Naive thymus-derived CD4-positive, alpha-beta T cell (primary cell): ENCODE measurements at regions not wholly inside any gene's neighbourhood (a gene's known extent, or its start where the extent isn't known, plus 50 kb on each side); places are given as distances from the start of the nearest gene placed in this dataset.

ENCODE experiments used
- ATAC-seq: fragments of 150-1000 bp; cut with Tn5 transposase; 2 replicates; pipeline ENCODE4 v1.10.0; 2021; ENCODE audit warnings: mild to moderate bottlenecking, moderate library complexity
- CTCF ChIA-PET: fragments of 350-600 bp; sonication (Branson Sonifier 250); formaldehyde crosslinking; loops from one replicate; lab custom pipeline; 2021; ENCODE audit warnings: antibody characterized with exemption; lab: Charles Lee
- POLR2A ChIA-PET: fragments of 350-600 bp; sonication (Branson Sonifier 250); formaldehyde crosslinking; loops from one replicate; lab custom pipeline; 2021; ENCODE audit warnings: antibody characterized with exemption, inconsistent platforms; lab: Charles Lee
- DNase-seq, 9 donors: peaks; one replicate each; pipeline versions ENCODE4 v3.0.0 to v3.0.0-alpha.2; 2020 to 2022; ENCODE audit warnings: mixed read lengths in 1 of 9
- H3K27ac ChIP-seq: one replicate; pipeline ENCODE4 v1.7.0; 2013; ENCODE audit warnings: mild to moderate bottlenecking, low read depth, low read length, moderate library complexity
- H3K27me3 ChIP-seq, 2 donors: one replicate each; pipeline ENCODE4 v1.7.0; 2013; ENCODE audit warnings: low read length in 2 of 2, mild to moderate bottlenecking in 2 of 2, moderate library complexity in 2 of 2; ENCODE audit not compliant: control insufficient read depth in 2 of 2, insufficient read depth in 2 of 2
- H3K36me3 ChIP-seq, 3 experiments: 1 replicate in 2 of 3; 2 replicates in 1 of 3; pipeline ENCODE4 v1.7.0; 2013; ENCODE audit warnings: low read length in 3 of 3, mild to moderate bottlenecking in 3 of 3, moderate library complexity in 1 of 3; ENCODE audit not compliant: insufficient read depth in 3 of 3, control insufficient read depth in 2 of 3
- H3K4me1 ChIP-seq, 2 donors: one replicate each; pipeline ENCODE4 v1.7.0; 2013; ENCODE audit warnings: low read length in 2 of 2, mild to moderate bottlenecking in 2 of 2, moderate library complexity in 1 of 2; ENCODE audit not compliant: control insufficient read depth in 2 of 2, insufficient read depth in 2 of 2
- H3K4me3 ChIP-seq: 2 replicates; pipeline ENCODE4 v1.7.0; 2013; ENCODE audit warnings: mild to moderate bottlenecking, low read length
- H3K9me3 ChIP-seq, 3 experiments: 1 replicate in 2 of 3; 2 replicates in 1 of 3; pipeline ENCODE4 v1.7.0; 2013; ENCODE audit warnings: low read length in 3 of 3; ENCODE audit not compliant: control insufficient read depth in 2 of 3
- H3K27ac Mint-ChIP-seq, 9 donors: one replicate each; pipeline ENCODE4 v1.8.0; 2020 to 2022; ENCODE audit warnings: mixed read lengths in 9 of 9, mild to moderate bottlenecking in 8 of 9, moderate library complexity in 5 of 9, inconsistent platforms in 2 of 9
- H3K27me3 Mint-ChIP-seq, 5 donors: one replicate each; pipeline ENCODE4 v1.8.0; 2021 to 2022; ENCODE audit warnings: mixed read lengths in 5 of 5, mild to moderate bottlenecking in 1 of 5
- H3K36me3 Mint-ChIP-seq, 5 donors: one replicate each; pipeline ENCODE4 v1.8.0; 2020 to 2022; ENCODE audit warnings: mixed read lengths in 5 of 5, mild to moderate bottlenecking in 3 of 5, inconsistent platforms in 1 of 5
- H3K4me1 Mint-ChIP-seq, 7 donors: one replicate each; pipeline ENCODE4 v1.8.0; 2020 to 2022; ENCODE audit warnings: mixed read lengths in 7 of 7, mild to moderate bottlenecking in 3 of 7, inconsistent platforms in 1 of 7
- H3K4me3 Mint-ChIP-seq, 10 donors: one replicate each; pipeline ENCODE4 v1.8.0; 2020 to 2022; ENCODE audit warnings: mild to moderate bottlenecking in 10 of 10, mixed read lengths in 10 of 10, moderate library complexity in 6 of 10, inconsistent platforms in 2 of 10
- H3K9me3 Mint-ChIP-seq, 11 donors: one replicate each; pipeline ENCODE4 v1.8.0; 2020 to 2022; ENCODE audit warnings: mixed read lengths in 11 of 11, mild to moderate bottlenecking in 4 of 11, inconsistent platforms in 1 of 11, moderate library complexity in 1 of 11
- intact Hi-C, 2 donors: fragments of 100-400 bp; cut with micrococcal nuclease; formaldehyde crosslinking; loops; one replicate each; pipeline ENCODE4 v1.15.1; 2023

DNA sequence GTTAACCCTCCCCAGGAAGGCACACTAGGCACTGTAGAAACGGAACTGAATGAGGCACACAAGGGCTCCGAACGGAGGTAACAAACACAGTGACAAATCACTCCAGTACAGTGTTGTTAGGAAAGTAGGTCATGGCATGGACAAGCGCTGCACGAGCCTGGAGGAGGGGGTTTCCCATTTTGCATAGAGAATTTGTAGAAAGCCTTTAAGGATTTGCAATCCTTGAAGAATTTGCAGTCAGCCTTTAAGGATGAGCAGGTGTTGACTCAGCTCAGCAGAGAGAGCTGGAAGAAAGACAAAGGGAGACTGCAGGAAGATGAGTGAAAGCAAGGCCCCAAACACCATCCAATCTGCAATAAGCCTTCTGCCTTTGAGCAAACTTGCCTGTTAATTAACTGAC is 51.1 kb upstream of the PPP1R3C start:
- no peak overlapping the region for H3K4me3 Mint-ChIP-seq
- ATAC-seq (no peak), DNase-seq (no peak)
- H3K27me3 Mint-ChIP-seq = peaks cover 0 to 5% (median 4%) of the 10 kb centered on the region in 5 donors
- ChIA-PET POLR2A (no interaction called here), CTCF (no interaction called here)
- no peak overlapping the region for H3K27ac Mint-ChIP-seq
- H3K4me3 ChIP-seq = no peak overlapping the region
- intact Hi-C loops = no loop called here
- no peaks in the 10 kb centered on the region for H3K9me3 Mint-ChIP-seq
- peaks cover 0 to 3% (median 0%) of the 10 kb centered on the region in 7 donors for H3K4me1 Mint-ChIP-seq
- no peak overlapping the region for H3K27ac ChIP-seq
- no peaks in the 10 kb centered on the region for H3K9me3 ChIP-seq
- H3K36me3 ChIP-seq = no peaks in the 10 kb centered on the region
- no peaks in the 10 kb centered on the region for H3K4me1 ChIP-seq
- no peaks in the 10 kb centered on the region for H3K36me3 Mint-ChIP-seq
- no peaks in the 10 kb centered on the region for H3K27me3 ChIP-seq

DNA sequence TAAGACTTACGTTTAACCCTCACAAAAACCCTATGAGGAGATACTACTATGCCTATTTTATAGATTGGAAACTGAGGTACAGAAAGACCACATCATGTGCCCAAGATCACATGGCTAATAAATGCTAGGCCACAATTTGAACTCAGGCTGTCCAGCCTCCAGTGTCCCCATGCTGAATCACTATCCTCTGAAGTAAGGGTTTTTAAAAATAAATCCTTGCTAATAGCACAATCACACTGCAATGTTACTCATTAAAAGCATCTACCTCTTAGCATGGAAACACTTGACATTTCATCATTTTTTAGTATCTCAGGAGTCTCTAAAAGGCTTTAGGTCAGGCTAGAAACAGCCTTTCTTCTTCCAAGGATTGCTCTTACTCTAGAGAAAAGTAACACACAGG is 50.0 kb upstream of the PPP1R3C start:
- no peak overlapping the region for H3K4me3 Mint-ChIP-seq
- DNase-seq = no peak
- H3K36me3 Mint-ChIP-seq = no peaks in the 10 kb centered on the region
- H3K27me3 ChIP-seq = no peaks in the 10 kb centered on the region
- H3K9me3 Mint-ChIP-seq = no peaks in the 10 kb centered on the region
- POLR2A ChIA-PET = no interaction called here
- no peak overlapping the region for H3K27ac ChIP-seq
- CTCF ChIA-PET = no interaction called here
- H3K9me3 ChIP-seq = no peaks in the 10 kb centered on the region
- intact Hi-C loops = no loop called here
- H3K4me1 Mint-ChIP-seq = peaks cover 0 to 3% (median 0%) of the 10 kb centered on the region in 7 donors
- H3K27ac Mint-ChIP-seq = no peak overlapping the region
- H3K4me3 ChIP-seq = no peak overlapping the region
- ATAC-seq = no peak
- H3K27me3 Mint-ChIP-seq = peaks cover 0 to 5% (median 4%) of the 10 kb centered on the region in 5 donors
- no peaks in the 10 kb centered on the region for H3K4me1 ChIP-seq
- no peaks in the 10 kb centered on the region for H3K36me3 ChIP-seq
